Ishikawa (cell line): ENCODE measurements at regions not wholly inside any gene's neighbourhood (a gene's known extent, or its start where the extent isn't known, plus 50 kb on each side); places are given as distances from the start of the nearest gene placed in this dataset.

ENCODE experiments used
- EP300 ChIP-seq: IDR thresholded peaks from 2 replicates; pipeline ENCODE4 v1.6.1; 2012; ENCODE audit warnings: borderline replicate concordance
- FOXM1 ChIP-seq: IDR thresholded peaks from 2 replicates; pipeline ENCODE4 v1.6.1; 2012; ENCODE audit warnings: low read depth, borderline replicate concordance
- MAX ChIP-seq: IDR thresholded peaks from 2 replicates; pipeline ENCODE4 v1.6.1; 2012
- RAD21 ChIP-seq: IDR thresholded peaks from 2 replicates; pipeline ENCODE4 v1.6.1; 2012; ENCODE audit warnings: low read depth
- TAF1 ChIP-seq: IDR thresholded peaks from 2 replicates; pipeline ENCODE4 v1.6.1; 2012; ENCODE audit warnings: low read depth, mild to moderate bottlenecking
- USF1 ChIP-seq: IDR thresholded peaks from 2 replicates; pipeline ENCODE4 v1.6.1; 2012
- YY1 ChIP-seq: IDR thresholded peaks from 2 replicates; pipeline ENCODE4 v1.6.1; 2012; ENCODE audit warnings: low read depth

GRCh38 chr15:95987886-95988573 is 342.5 kb upstream of the NR2F2 start:
- no peak for TF ChIP-seq TAF1
- no peak for TF ChIP-seq RAD21
- TF ChIP-seq USF1, result no peak
- no peak for TF ChIP-seq YY1
- no peak for TF ChIP-seq MAX
- TF ChIP-seq EP300, result no peak
- TF ChIP-seq FOXM1, result no peak
